CMK (cell line): ENCODE measurements at regions not wholly inside any gene's neighbourhood (a gene's known extent, or its start where the extent isn't known, plus 50 kb on each side); places are given as distances from the start of the nearest gene placed in this dataset.
"Not testable (repeated sequence)": the region's sequence is repeated elsewhere in the genome, so short reads cannot be mapped to it uniquely, and the experiment has no call there.

ENCODE experiments used
- DNase-seq: peaks from one replicate; pipeline ENCODE4 v3.0.0-alpha.2; 2010; ENCODE audit warnings: low read depth

DNA sequence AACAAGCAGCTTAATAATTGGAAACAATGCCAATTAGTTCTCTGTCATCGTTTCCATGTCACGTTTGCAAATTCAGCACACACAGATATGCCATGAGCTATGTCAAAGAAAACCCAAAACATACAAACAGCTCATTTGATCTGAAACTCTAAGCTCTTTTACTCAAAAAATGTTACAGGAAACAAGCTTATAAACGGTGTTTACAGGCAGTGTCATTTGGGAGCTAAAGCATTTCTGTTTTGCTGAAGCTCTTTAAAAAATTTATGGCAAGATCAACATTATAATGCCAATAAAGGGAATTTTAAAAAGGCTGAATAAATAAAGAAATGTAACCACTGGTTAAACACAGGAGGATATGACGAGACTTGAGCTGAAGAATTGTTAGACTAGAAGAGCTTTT is 94.0 kb upstream of the HS3ST2 start:
- DNase-seq: no peak

DNA sequence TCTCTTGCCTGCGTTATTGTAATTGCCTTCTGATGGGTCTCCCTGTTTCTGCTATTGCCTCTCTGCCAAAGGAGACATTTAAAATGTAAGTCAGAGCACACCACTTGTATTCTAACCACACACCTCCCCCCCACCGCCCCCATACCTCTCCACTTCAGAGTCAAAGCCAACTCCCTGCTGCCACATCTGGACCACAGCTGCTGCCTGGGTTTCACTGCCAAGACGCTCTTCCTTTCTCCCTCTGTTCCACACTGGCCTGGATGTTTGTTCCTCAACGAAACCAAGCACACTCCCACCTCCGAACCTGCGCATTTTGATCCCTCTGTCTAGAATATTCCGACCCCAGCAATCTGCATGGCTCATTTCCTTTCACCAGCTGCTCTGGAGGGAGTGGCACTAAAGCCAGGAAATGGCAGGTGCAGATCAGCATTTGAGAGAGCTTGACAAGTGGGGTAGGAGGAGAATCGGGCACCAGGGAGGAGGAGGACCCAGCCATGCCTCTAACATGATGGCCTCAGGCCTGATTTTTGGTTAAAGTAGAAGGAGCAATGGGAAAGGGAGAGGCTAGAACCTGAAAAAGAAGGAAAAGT is 92.4 kb upstream of the HS3ST2 start:
- DNase-seq: no peak

DNA sequence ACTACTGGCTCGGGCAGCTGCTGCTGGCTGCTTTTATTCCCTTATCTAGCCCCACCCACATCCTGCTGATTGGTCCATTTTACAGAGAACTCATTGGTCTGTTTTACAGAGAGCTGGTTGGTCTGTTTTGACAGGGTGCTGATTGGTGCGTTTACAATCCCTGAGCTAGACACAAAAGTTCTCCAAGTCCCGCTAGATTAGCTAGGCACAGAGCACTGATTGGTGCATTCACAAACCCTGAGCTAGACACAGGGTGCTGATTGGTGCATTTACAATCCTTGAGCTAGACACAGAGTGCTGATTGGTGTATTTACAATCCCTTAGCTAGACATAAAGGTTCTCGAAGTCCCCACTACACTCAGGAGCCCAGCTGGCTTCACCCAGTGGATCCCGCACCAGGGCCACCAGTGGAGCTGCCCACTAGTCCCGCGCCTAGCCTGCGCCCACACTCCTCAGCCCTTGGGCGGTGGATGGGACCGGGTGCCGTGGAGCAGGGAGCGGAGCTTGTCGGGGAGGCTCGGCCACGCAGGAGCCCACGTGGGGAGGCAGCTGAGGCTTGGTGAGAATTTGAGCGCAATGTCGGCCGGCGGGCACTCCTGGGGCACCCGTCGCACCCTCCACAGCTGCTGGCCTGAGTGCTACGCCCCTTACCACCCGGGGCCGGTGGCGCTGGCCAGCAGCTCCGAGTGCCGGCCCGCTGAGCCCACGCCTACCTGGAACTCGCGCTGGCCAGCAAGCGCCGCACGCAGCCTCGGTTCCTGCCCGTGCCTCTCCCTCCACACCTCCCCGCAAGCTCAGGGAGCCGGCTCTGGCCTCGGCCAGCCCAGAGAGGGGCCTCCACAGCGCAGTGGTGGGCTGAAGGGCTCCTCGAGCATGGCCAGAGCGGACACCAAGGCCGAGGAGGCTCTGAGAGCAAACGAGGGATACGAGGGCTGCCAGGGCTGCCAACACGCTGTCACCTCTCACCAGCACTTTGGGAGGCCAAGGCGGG is 91.1 kb upstream of the HS3ST2 start:
- DNase-seq: not testable (repeated sequence)

DNA sequence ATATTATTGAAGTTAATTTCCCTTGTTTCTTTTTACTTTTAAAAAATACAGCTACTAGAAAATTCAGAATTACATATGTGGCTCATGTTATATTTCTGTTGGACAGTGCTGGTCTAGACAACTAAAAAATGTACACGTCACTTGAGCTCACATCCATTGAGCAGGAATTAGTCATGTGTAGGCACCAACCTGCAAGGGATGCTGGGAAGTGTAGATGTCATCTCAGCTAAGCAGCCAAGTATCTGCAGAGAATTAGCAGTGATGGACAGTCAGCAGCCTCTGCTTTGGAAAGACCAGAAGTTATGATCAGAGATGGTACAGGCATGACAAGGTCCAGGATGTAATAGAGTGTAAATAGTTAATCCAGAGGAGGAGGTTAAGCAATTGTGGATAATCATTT is 87.1 kb upstream of the HS3ST2 start:
- DNase-seq: no peak

DNA sequence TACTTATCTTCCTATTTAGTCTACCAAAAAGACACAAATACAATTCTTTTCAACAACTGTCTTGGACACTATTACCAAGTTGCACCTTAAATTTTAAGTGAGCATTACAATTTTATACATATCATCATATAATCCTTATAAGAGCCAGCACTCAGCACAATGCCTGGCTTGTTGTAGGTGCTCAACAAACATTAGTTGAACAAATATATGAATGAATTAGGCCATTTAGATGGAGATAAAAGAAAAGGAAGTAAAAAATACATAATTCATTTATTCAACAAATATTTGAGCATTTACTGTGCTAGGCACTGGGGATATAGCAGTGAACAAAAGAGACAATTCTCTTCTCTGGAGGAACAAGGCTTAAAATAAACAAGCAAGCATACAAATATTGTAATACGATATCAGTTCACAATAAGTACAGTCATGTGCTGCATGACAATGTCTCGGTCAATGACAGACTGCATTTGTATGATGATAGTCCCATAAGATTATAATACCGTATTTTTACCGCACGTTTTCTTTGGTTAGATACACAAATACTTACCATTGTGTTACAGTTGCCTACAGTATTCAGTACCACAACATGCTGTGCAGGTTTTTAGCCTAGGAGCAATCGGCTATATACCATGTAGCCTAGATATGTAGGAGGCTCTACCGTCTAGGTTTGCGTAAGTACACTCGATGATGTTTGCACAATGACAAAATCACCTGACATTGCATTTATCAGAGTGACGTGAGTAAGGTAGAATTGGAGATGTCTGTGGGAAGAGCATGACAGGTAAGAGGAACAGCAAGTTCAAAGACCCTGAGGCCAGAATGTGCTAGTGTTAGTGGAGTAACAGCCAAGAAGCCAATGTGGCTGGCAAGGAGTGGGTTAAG is 86.4 kb upstream of the HS3ST2 start:
- no peak for DNase-seq

DNA sequence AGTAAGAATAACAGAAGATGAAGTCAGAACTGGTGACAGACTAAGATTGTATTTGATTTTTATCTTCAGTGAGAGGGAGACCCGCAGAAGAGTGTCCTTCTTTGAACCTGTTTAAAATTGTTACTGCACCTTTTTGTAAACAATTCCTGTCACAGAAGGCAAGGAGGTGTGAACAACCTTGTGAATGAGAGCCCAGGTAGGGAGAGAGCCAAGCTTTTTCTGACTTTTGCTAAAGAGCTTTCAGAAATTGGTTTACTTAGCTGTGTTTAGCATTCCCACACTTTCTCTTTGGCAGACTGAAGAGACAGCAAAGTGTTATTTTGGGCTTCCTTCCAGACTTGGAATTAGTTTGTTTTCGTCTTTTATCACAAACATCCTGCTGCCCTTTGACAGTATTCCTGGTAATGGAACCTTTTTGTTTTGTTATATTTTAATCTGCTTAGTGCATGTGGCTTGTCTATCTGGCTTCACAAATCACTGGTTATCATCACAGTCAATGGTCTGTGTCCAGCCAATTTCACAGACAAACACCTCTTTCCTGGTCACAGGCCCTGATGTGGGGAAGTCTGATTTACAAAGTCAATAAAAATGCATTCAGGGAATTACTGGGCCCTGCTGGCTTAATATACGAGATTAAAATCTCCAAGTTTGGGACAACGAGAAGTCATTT is 85.7 kb upstream of the HS3ST2 start:
- DNase-seq: no peak

DNA sequence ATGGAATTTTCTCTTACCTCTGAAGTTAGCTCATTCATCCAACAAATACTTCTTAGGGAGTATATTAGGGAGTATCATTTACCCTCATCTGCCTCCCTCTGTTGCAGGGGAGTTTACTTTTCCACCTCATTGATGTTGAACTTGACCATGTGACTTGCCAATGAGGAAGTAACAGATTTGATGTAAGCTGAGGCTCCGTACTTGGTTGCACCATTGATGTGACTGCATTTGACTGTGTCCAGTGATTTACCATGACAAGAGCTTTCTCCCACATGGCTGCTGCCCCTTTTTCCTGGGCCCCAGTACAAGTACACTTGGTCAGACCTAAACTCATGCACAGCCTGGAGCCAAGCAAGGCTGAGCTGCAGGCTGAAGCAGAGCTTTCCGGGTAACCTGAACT is 81.6 kb upstream of the HS3ST2 start:
- no peak for DNase-seq

DNA sequence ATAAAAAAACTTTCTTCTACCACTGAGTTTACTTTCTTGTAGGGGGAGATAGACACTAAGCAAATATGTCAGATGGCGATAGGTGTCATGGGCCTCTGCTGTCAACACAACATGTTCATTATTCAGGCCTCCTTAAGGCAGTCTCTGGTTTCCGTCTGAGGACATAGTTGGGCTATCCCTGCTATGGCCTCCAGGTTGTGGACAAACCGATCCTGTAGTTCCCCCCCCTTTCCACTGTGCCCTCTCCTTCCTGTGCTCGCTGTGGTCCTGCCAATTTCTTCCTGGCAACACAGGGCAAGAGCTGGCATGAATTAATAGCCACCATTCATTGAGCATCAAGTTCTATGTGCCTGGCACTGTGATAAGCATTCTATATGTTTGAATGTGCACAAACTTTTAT is 81.0 kb upstream of the HS3ST2 start:
- no peak for DNase-seq

DNA sequence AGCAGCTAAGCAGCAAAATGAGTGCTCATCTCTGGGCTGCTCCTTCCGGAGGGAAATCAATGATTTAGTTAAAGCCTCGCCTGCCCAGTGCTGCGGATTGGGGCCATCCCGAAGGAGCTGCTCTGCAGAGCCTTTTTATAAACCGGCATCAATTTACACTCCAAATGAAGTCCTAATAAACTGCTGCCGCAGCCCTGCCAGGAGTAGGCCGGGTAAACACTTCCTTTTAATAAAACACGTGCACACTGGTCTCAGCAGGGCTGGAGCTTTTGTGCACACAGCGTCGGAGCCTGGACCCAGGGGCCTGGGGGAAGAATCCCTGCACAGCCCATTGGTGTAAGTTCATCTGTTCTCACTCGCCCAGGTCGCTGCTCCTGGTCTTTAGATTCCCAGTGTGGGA is 79.6 kb upstream of the HS3ST2 start:
- DNase-seq: no peak

DNA sequence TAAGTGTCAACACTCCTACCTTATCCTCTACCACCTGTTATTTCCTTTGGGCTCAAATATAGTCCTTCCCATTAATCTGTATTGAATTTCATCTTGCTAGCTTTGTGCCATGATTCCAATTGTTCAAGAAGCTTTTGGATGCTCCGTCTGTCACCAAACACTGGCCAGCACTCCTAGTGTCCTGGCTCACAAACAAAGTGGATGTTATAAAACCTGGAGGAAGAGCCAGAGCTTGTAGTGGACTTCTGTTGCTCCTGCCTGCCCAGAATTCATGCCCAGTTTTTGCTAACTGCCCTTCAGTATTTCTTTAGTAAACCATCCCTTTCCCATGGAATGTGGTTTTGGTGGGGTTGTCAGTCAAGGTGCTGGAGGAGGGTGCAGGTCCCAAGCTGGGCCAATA is 77.2 kb upstream of the HS3ST2 start:
- DNase-seq: no peak

DNA sequence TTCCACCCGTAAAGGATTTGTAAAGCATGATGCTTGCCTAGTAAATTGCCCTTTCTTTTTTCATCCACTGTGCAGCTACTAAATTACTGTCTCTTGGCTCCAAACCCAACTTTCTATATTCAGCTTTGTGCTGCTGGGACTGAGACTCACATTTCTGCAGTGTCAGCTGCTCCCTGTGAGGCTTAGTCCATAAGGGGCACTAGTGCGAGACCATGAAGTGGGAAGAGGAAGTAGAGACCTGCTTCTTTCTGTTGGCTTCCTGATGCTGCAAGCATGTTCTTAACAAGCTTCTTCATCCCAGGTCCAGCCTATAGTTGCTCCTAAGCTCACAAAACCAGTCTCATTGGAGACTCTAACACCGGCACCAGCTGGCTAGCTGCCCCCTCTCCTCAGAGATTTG is 74.9 kb upstream of the HS3ST2 start:
- DNase-seq: no peak

DNA sequence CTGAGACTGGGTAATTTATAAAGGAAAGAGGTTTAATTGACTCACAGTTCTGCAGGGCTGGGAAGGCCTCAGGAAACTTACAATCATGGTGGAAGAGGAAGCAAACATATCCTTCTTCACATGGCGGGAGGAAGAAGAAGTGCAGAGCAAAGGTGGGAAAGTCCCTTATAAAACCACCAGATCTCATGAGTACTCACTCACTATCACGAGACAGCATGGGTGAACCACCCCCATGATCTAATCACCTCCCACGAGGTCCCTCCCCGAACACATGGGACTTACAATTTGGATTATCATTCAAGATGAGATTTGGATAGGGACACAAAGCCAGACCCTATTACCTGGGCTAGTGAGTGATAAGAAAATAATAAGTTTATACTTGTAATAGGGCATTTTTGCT is 70.6 kb upstream of the HS3ST2 start:
- DNase-seq: no peak

DNA sequence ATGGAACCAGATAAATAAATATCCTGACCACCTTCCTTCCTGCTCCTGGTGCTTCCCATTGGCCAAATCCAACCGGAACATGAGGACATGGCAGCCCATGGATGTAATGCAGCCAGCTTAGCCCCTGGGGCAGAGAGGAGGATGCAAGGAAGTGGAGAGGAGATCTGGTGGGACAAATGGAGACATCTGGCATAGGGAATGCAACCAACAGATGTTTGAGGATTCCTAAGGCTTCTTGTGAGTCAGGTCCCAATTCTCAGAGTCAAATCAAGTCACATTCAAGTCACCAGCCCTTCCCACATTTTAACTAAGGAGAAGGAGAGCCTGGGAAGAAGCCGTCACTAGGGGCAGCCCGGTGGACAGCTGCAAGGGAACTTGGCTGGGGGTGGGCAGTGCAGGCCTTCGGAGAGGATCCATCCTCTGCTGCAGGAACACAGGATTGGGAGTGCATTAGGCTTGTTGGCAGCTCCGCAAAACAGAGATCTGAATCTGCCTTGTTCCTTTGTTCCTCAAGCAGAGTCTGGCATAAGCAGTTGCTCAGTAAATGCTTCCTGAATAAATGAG is 62.8 kb upstream of the HS3ST2 start:
- no peak for DNase-seq

DNA sequence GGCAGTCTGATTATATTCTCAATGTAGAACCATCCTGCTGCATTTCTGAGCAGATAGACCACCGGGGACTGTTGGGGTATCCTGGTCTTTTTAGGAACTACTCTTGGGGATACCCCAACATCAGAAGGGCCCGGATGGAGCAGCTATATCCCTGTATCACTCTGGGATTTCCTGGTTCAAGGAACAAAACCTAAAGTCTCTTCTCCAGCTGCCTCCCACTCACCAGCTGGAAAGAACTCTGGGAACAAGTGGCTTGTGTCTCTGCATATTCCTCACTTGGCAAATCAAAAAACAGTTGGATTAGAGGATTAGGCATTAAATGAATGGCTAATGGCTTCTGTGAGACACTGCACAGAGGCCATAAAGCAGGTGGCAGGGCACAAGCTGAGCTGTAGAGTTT is 62.3 kb upstream of the HS3ST2 start:
- no peak for DNase-seq

DNA sequence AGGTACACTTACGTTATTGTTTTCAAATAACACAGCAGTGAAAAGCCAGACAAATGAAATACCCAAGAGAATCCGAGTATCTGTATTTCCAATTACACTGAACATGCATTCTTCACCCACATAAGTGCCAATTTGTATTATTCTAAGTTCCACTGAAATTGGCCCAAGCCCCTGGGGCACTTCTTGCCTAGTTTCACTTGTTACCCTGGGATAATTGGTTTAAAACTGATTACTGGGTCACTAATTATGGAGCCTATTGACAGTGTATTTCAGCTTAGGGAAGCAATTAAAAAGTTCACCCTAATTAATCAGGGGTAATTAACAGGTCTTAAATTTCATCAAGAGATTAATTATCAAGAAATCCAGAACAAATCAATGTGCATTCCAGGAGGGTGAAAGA is 60.5 kb upstream of the HS3ST2 start:
- no peak for DNase-seq

DNA sequence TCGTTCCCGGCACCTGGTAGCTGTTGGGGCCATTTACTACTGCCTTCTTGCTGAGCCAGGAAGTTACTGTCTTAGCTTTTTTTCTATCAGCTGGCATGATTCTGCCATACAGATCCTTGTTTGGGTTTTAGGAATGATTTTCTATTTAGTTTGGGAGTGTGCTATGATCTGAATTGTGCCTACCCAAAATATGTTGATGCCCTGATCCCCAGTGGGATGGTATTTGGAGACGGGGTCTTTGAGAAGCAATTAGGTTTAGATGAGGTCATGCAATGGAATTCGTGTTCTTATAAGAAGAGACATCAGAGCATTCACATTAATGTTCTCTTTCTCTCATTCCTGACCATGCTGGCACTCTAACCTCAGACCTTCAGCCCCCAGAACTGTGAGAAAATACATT is 59.4 kb upstream of the HS3ST2 start:
- no peak for DNase-seq

DNA sequence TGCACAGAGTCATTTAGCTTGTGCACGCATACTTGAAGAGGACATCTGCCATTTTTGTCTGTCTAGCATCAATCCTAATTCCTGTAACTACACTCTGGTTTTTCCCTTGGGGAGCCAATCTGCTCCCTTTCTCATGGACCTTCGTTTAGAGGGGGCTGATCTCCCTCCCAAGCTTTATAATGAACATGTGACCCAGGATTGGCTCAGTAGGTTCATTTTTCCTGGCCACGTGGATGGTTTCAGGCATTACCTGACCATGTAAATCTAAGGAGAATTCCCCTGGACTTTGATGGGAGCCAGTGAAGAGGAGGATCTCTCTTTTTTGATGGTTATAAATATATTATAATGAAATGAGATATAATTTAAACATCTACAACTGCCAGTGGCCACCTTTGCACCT is 56.8 kb upstream of the HS3ST2 start:
- DNase-seq: no peak

DNA sequence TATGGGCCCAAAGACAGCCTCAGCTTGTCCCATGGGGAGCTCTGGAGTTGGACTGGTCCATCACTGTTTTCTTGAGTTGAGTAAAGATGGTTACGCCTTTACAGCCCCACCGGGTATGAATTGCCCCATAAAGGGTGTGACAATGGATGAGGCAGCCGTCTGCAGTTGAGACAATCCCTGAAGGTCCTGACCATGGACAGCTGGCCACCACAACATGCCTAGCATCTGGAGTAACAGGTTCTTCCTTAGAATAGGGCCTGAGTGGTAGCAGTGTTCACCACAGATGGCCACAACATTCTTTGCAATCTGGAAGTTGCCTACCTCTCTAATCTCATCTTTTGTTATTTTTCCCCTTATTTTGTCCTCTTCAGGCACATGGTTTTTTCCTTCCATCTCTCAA is 51.5 kb upstream of the HS3ST2 start:
- DNase-seq: no peak

DNA sequence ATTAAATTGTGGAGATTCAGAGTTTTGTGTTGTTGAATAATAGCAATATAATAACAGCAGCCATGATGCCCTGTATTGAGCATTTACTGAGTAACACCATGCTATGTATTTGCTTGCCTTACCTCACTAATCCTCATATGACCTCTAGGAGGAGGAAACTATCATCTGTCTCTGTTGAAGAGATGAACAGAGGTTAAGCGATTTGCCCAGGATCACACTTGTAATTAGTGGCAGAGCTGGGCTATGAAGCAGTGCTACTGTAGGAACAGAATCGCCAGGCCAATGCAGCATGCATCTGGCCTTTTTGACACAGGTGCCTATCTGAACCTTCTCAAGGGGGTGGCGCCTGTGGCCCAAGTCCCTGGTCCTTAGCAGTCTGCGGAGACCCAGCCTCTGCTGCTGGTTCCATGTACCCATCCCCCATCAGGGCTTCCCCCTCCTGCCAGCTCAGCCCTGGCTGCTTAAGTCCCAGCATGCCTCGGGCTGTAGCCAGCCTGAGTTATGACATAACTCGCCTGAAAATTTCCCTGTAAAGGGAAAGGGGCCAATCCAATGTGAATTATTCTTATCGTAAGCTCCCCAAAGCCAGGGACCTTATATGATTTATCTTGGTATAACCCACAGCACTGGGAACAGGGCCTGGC is 50.4 kb upstream of the HS3ST2 start:
- no peak for DNase-seq
